DMS153 treated with DMSO at 0.1 percent for 48 hours (cell line): ENCODE measurements at regions not wholly inside any gene's neighbourhood (a gene's known extent, or its start where the extent isn't known, plus 50 kb on each side); places are given as distances from the start of the nearest gene placed in this dataset.
"Not testable (repeated sequence)": the region's sequence is repeated elsewhere in the genome, so short reads cannot be mapped to it uniquely, and the experiment has no call there.

Experiments used
- DNase-seq: peaks from one replicate; lab custom pipeline; 2025; ENCODE audit not compliant: unreplicated experiment; lab: John Stamatoyannopoulos, UW

DNA sequence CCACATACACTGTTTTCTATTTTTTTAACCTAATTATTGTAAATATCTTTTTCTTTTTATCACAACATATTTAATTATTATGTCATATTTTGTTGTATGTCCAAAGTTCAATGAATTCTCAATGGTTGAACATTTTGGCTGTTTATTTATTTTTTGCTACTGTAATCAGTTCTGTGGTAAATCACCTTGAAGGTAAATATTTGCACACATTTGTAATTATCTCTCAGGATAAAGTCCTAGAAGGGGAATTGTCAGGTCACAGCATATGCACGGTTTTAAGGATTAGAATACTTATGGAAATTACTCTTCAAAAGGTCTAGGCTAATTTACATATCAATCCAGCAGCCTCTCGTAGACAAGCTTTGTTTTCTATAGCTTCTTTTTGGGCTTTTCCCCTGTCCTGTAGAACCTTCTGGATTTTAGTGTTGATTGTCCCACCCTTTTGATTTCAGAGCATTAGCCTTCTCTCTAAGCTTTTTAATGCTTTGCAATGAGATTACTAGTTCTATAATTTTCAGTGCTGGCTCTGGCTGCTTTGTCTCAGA, 362.6 kb downstream of the KCNRG start:
- no peak for DNase-seq

DNA sequence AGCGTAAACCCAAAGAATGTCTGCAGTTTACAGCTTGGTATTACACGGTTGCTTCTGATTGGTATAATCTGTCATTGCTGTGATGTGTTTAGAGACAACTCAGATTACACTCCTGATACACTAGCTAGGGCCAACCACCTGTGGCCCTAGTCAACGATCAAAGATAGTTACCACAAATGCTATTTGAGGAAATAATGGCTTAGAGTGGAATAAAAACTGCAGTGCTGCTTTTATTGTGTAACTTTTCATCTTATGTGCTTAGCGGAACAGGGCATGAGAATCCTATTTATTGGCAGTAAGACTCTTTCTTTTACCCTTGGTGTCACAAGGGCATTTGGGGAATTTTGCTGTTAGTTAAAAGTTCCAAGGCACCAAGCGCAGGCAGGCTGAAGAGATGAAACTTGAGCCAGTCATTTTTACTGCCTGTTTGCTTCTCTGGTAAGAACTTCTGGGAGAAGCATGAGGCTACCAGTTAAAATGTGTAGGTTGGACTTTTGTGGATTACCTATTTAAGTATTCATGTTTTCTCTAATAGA, 363.3 kb downstream of the KCNRG start:
- DNase-seq, result no peak

DNA sequence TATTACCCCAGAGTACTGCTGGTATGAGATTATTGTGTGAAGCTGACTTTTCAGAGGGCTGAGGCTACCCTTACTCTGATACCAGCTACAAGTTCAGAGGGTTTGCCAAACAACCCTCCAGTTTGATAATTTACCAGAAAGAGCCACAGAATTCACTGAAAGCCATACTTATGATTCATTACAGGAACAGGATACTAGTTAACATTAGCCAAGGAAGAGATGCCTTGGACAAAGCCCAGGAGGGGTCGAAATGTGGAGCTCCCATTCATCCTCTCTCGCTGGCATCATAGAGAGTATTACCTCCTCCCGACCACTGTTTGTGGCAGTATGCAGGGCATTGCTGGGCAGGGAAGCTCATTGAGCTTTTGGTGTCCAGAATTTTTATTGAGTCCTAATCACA, 364.3 kb downstream of the KCNRG start:
- no peak for DNase-seq

DNA sequence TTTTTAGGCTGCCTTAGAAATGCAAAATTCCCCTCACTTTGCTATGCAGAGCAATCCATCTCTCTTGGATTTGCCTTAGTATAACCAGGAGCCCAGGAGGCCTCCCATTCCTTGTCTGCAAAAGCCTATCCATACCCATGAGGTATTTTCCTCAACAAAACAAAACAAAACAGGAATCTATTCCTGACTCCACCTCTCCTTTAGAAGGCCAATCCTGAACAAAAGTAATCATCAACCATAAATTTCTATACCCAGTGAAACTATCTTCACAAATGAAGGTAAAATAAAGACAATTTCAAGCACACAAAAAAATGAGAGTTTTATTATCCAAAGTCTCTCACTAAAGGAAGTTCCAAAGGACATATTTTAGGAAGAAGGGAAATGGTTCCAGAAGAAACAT, 365.7 kb downstream of the KCNRG start:
- no peak for DNase-seq

DNA sequence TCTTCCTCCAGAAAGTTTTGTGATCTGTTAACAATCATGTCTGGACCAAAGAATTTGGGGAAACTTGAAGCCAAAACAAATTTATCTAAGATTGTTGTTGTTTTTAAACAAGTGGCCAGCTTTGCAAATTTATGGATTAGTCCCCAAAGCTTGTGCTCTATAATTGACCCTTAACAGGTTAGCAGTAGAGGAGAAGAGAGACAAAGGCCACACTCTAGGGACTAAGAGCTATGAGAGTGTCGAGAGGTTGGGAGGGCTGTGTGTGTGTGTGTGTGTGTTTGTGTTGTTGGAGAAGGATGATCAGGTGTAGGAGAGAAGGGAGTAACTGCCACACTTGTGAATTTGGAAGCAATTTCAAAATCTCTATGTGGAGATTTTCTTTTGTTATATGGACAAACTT, 367.3 kb downstream of the KCNRG start:
- DNase-seq, result no peak

DNA sequence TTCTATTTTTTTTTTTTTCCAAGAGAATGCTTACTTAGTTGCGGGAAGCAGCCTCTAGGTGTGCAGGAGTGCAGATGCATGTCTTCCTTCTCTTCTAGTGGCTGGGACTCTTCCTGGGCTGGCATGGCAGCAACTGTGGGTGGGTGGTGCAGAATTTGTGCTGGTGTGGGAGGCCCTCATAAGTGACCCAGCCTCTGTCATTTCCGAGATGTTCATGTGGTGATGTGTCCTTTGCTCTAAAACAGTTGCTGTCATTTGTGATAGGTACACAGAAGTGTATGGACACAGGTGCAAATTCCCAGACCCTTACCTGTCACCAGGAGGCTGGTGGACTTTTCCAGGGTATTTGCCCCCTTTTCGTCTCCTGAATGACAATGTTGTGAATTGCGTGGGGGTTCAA, 367.7 kb downstream of the KCNRG start:
- no peak for DNase-seq

DNA sequence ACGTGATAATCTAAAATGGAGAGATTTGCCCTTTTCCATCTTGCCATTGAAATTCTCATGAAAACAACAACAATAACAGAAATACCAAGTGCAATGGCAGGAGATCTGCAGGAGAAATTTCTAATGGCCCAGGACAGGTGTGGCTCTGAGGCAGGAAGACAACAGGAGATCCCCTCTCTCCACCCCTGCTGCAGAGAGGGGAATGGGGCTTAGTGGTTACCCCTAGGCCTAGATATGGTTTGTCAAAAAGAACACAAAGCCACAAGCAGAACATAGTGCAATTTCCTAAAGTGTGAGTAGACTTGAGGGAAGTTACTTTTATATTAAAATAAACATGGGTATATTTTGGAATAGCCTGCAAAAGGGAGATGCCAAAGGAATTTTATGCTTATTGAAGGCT, 369.5 kb downstream of the KCNRG start:
- DNase-seq, result no peak

DNA sequence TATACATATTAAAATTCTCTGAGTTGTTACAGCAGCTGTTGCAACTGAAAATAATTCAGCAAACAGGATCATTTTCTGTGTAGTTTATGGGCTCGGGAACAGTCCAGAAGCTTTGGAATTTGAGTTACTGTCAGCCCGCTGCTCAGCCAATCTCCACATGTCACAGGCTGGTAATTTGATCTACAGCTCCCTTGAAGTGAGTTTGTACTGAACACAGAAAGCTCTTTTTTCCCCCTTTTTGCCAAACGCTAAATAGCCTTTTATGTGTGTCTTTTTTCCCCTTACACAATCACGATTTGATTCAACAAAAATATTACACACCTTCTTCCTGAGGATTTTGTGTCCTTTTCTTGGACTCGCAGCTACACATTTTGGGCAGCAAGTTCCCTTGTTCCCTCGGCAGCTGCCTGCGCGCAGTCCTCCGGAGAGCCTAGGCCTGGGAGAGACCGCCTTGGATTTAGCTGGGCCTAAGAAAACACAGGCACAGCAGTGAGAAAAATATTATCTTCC, 371.4 kb downstream of the KCNRG start:
- DNase-seq, result peak; percentile 83

DNA sequence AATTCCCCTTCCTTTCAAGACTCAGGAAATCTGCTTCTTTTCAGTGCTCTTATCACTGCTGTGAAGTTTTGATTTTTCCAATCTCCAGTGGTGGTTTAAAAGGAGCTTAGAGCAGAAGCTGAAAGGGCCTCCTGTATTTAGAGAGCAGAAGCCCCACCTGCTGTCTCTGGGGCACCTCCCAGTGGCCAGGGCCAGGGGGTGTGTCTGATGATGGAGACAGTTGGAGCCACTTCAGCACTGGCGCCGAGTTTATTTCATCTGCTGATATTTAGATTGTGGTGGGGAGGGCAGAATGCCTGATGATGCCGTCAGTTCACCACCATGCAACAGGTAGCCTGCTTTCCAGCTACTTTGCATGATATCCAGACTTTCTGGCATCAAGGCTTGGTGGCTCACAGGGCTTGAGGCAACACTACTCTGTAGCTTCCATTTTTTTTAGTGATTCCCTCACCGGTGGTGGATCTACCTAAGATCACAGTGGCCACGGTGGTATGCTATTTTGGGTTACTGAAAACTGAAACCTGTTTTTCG, 371.9 kb downstream of the KCNRG start:
- peak; percentile 83 for DNase-seq

DNA sequence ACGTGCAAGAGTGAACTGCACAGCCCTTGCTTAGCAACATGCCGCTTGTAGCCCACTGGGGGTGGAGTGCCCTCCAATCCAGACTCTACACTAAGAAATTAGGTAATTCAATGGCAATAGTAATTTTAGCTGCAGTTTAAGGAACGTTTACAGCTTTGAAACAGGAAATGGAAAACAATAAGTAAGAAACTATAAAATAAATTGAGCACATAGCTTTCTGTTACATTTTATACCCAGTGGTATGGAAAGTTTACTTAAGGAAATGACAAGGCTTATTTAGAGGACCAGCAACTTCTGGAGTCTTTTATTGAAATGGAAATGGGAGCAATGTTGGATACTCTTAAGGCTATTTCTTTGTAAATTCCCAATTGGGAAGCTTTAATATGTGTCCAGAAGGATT, 373.2 kb downstream of the KCNRG start:
- DNase-seq, result no peak

DNA sequence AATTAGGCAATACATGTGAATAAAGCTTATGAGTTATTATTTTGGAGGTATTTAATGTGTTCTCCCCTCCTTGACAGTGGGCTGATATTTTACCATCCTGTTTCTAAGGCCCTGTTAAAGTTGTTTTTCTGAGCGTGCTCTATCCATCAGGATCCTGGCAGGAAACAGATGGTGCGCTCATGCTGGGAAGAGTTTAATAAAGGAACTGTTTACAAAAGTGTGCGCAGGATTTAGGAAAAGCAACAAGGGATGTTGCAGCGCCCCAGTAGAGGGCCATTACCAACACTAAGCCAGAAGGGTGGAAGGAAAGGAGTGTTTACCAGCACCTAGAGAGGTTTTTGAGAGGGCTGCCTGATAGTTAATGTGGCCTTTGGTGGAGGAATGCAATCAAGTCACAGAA, 374.5 kb downstream of the KCNRG start:
- DNase-seq, result peak; percentile 86

DNA sequence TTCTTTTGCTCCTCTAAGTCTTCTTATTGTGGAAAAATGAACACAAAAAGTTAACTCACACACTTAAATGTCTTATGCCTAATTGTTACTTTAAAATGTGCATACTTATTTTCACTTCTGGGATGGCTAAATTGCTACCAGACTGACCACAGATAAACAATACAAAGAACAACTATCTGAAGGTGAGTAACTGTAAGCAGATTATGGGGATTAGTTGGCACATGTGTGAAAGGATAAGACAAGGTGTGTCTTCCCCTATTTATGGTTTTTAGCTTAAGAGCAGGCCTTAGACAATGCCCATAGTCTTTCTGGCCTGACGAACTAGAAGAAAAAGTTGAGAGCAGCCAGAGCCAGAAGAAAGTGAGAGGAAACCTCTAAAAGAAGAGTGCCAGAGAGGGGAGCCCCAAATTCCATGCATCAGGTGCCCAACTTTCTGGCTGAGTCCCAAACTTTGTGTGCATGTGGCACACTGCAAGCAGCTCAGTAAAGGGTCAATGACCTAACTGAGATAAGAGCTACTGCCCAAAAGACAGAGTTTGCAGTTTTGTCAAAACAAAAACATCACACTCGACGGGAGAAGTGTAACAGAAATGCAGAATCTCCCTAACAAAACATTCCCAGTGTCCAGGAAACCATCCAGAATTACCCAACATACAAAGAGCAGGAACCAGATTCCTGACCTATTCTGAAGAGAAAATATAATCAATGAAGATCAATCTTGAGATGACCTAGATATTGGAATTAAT, 375.4 kb downstream of the KCNRG start:
- no peak for DNase-seq

DNA sequence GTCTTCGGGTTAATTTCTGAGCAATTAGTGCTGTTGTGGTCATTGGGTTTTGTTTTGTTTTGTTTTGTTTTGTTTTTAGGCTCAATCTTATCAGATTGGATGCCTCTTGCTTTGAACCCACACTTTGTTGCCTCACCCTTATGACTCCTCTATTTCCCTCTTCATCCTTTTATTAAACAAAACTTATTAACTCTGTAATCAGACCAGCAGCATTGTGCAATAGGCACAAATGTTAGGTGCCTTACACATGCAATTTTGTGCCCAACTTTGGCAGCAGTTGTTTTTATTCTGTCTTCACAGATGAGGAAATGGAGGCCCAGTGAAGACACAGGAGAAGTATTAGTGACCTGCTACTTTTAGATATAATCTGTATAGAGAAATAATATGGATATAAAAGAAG, 377.7 kb downstream of the KCNRG start:
- DNase-seq, result no peak

DNA sequence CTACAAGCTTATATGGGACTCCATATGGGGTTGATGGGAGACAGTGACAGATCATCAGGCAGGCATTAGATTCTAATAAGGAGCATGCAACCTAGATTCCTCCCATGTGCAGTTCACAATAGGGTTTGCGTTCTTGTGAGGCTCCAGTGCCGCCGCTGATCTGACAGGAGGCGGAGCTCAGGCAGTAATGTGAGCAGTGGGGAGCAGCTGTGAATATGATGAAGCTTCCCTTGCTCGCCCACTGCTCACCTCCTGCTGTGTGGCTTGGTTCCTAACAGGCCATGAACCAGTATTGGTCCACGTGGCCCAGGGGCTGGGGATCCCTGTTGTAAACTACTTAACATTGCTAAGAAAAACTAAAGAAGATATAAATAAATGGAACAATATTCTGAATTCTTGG, 378.4 kb downstream of the KCNRG start:
- peak; percentile 47 for DNase-seq

DNA sequence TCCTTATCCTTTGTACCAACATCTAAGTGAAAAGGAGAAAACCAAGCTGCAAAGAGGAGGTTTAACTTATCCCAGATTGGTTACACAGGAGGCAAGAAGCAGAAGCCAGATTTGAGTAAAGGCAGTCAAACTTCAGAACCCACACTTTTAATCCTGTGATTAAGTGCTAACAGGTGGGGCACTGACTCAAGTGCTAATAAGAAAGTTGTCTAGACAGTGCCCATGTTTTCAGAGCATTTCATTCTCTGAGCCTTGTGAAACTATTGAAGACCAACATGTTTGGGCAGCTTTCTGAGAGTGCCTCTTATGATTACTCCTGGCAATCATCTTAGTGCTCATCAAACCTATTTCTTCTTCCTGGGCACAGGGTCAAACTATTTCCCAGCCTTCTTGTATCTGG, 380.8 kb downstream of the KCNRG start:
- DNase-seq, result no peak

DNA sequence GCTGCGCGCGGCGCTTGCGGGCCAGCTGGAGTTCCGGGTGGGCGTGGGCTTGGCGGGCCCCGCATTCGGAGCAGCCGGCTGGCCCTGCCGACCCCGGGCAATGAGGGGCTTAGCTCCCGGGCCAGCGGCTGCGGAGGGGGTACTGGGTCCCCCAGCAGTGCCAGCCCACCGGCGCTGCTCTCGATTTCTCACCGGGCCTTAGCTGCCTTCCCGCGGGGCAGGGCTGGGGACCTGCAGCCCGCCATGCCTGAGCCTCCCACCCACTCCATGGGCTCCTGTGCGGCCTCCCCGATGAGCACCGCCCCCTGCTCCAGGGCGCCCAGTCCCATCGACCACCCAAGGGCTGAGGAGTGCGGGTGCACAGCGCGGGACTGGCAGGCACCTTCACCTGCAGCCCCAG, 381.4 kb downstream of the KCNRG start:
- DNase-seq, result not testable (repeated sequence)

DNA sequence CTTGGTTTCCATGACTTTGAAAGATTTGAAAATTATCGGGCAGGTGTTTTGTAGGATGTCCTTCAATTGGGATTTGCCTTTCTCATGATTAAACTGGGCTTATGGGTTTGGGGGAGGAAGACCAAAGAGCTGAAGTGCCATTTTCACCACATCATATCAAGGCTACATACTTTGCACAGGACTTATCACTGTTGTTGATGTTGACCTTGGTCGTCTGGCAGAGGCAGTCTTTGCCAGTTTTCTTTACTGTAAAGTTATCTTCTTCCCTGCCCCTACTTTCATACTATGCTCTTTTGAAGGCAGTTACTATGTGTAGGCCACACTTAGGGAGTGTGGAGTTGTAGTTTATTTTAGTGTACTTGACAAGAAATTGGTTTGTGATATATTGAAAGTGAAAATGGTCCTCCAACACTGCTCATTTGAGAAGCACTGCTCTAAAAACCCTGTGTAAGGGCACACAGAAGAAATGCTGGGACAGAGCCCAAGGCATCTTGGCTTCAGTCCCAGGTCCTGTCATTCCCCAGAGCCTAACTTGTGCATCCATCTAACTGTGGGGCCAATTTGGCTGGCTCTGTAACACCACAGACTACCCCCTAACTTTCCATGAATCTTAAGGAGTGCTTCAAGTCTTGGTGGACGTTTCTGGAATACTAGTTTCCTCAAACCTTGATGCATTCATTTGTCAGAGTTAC, 384.9 kb downstream of the KCNRG start:
- DNase-seq, result no peak

DNA sequence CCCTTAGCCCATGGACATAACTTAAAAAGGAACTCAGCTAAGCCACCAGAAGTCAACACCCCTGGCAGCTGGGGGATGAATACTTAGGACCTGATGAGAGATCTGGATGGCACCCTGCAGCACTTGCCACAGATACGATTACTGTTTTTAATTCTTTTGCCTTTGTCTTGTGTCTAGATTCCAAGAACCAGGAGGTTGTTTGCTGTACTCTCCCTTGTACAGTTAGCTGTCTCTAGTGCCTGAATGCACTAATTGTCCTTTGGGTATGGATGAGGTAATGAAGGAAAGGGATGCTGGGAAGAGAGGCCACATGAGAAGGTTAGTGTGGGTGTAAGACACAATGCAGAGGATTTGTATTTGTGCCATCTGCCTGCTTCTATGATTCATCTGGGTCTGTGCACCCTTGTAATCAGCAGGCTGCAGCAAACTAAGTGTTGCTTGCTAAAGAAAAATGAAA, 385.8 kb downstream of the KCNRG start:
- no peak for DNase-seq

DNA sequence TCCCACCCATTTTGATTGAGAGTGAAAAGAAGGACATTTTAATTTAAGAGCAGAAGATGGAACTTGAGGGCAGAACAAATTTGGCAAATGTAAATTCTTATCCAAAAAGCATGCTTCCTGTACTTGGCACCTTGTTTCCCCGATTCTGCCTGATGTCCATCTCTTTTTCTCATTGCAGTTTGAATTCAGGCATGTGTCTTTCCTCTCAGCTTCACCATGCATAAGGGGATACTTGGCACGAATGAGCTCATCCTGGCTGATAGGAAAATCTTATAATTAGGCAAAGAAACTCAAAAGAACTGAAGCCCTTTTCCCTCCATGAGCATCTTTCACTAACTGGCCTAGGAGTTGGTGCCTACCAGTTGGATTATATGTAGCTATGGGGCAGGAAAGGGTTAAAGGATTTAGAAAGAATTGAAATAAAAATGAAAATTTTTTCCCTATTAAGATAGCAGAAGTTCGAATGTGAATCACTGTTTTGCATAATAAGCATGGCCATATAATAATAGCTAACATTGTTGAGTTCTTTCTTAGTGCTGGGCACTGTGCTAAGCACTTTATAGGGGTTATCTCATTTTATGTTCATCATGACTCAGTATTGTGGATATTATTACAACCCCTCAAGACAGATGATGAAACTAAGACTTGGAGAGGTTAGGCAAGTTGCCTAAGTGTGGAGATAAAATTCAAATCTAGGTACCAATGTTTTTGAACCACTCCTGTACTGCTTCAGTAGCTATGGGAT, 386.6 kb downstream of the KCNRG start:
- no peak for DNase-seq

DNA sequence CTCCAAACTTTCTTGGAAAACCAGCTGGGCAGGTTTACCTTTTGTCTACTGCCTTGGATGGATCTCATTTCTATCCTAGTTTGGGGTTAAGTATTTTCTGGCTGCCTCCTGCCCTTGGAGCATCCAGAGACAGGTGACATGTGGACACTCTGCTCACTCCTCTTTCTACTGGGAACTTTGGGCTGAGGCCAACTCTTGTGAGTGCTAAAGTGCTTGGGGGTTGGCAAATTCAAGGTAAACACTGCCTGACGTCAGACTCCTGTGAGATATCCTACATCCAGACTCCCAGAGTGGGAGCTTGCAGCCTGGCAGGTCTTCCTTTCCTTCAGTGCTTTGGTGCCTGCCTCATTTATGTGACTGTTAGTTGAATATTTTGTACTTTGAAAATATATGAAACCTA, 388.1 kb downstream of the KCNRG start:
- DNase-seq, result peak; percentile 77

DNA sequence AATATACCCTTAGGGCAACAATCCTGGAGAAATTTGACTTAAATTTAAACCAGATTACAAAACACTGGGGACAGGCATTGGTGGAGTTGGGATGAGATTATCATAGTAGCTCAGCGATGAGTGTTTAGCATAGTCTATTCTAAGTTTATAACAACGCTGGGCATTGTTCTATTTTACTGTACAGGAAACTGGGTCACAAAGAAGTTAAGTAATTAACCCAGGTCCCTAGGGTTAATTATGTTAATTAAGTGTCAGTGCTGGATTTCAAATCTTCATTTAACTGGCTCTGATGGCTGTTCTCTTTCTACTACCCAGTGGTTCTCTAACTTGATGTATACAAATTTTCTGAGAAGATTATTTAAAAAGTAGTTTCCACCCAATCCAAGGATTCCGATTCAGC, 388.9 kb downstream of the KCNRG start:
- no peak for DNase-seq
